Neural cell (in vitro differentiated cells): ENCODE measurements at regions not wholly inside any gene's neighbourhood (a gene's known extent, or its start where the extent isn't known, plus 50 kb on each side); places are given as distances from the start of the nearest gene placed in this dataset.

Source experiments
- H2AFZ ChIP-seq: fragments of 200-600, 300-800 bp; sonication (generic), shearing (Covaris generic); 2 replicates; pipeline ENCODE4 v1.6.0; 2014; ENCODE audit warnings: low read depth, mild to moderate bottlenecking, antibody characterized with exemption, low read length, moderate library complexity
- H3F3A ChIP-seq: fragments of 200-600 bp; shearing (Covaris generic); 2 replicates; pipeline ENCODE4 v1.6.1; 2016; ENCODE audit warnings: mild to moderate bottlenecking, moderate library complexity, mixed read lengths, antibody characterized with exemption, low read length; ENCODE audit not compliant: insufficient read depth, poor library complexity, severe bottlenecking
- H3K27ac ChIP-seq: fragments of 200-600, 300-800 bp; sonication (generic), shearing (Covaris generic); 2 replicates; pipeline ENCODE4 v1.5.1; 2014; ENCODE audit warnings: mild to moderate bottlenecking, low read length, moderate library complexity
- H3K27me3 ChIP-seq: fragments of 300-800, 200-600 bp; sonication (generic), shearing (Covaris generic); 2 replicates; pipeline ENCODE4 v1.6.0; 2014; ENCODE audit warnings: mild to moderate bottlenecking, low read depth, low read length, moderate library complexity; ENCODE audit not compliant: insufficient read depth
- H3K36me3 ChIP-seq: fragments of 300-800, 200-600 bp; sonication (generic), shearing (Covaris generic); 2 replicates; pipeline ENCODE4 v1.5.1; 2014; ENCODE audit warnings: mild to moderate bottlenecking, antibody characterized with exemption, low read length, moderate library complexity; ENCODE audit not compliant: insufficient read depth
- H3K4me2 ChIP-seq: fragments of 300-800, 200-600 bp; sonication (generic), shearing (Covaris generic); 2 replicates; pipeline ENCODE4 v1.6.0; 2014; ENCODE audit warnings: mild to moderate bottlenecking, low read length
- H3K4me3 ChIP-seq: fragments of 300-800, 200-600 bp; sonication (generic), shearing (Covaris generic); 2 replicates; pipeline ENCODE4 v1.5.1; 2014; ENCODE audit warnings: mild to moderate bottlenecking, low read length, moderate library complexity
- H3K79me2 ChIP-seq: fragments of 200-600 bp; shearing (Covaris generic); replicated peaks from 2 replicates; pipeline ENCODE4 v1.6.0; 2014; ENCODE audit warnings: mild to moderate bottlenecking, low read length, moderate library complexity; ENCODE audit not compliant: insufficient read depth
- H3K9ac ChIP-seq: fragments of 300-800, 200-600 bp; sonication (generic), shearing (Covaris generic); 2 replicates; pipeline ENCODE4 v1.6.1; 2016; ENCODE audit warnings: mild to moderate bottlenecking, low read length, mixed read lengths
- H3K9me2 ChIP-seq: fragments of 200-600 bp; shearing (Covaris generic); 2 replicates; pipeline ENCODE4 v1.6.1; 2016; ENCODE audit warnings: mild to moderate bottlenecking, low read length, mixed read lengths; ENCODE audit not compliant: insufficient read depth
- H3K9me3 ChIP-seq: fragments of 200-600, 300-800 bp; sonication (generic), shearing (Covaris generic); 2 replicates; pipeline ENCODE4 v1.6.1; 2016; ENCODE audit warnings: mild to moderate bottlenecking, mixed run types, low read length, moderate library complexity, mixed read lengths
- H4K20me1 ChIP-seq: fragments of 200-600 bp; shearing (Covaris generic); 2 replicates; pipeline ENCODE4 v1.6.1; 2016; ENCODE audit warnings: mild to moderate bottlenecking, mixed run types; ENCODE audit not compliant: insufficient read depth
- CTCF ChIP-seq: fragments of 450-650 bp; IDR thresholded peaks from 2 replicates; pipeline ENCODE4 v1.5.1; 2014; ENCODE audit warnings: antibody characterized with exemption, mild to moderate bottlenecking, moderate library complexity; ENCODE audit not compliant: poor library complexity, severe bottlenecking
- EP300 ChIP-seq: fragments of 450-650 bp; conservative IDR thresholded peaks from 2 replicates; pipeline ENCODE4 v1.6.1; 2014; ENCODE audit warnings: antibody characterized with exemption, mild to moderate bottlenecking, moderate library complexity; ENCODE audit not compliant: poor library complexity, severe bottlenecking
- EZH2 ChIP-seq: fragments of 200-600, 300-800 bp; shearing (Covaris generic), sonication (generic); IDR thresholded peaks from 2 replicates; pipeline ENCODE4 v1.6.1; 2014; ENCODE audit warnings: antibody characterized with exemption, low read length, borderline replicate concordance, mild to moderate bottlenecking; ENCODE audit not compliant: insufficient read depth, poor library complexity, severe bottlenecking
- MXI1 ChIP-seq: fragments of 450-650 bp; conservative IDR thresholded peaks from 2 replicates; pipeline ENCODE4 v1.6.1; 2014; ENCODE audit warnings: antibody characterized with exemption, mild to moderate bottlenecking; ENCODE audit not compliant: poor library complexity, severe bottlenecking
- POLR2AphosphoS5 ChIP-seq: IDR thresholded peaks from 2 replicates; pipeline ENCODE4 v1.6.1; 2012
- RAD21 ChIP-seq: fragments of 450-650 bp; conservative IDR thresholded peaks from 2 replicates; pipeline ENCODE4 v1.6.1; 2014; ENCODE audit warnings: antibody characterized with exemption, mild to moderate bottlenecking, moderate library complexity
- REST ChIP-seq: IDR thresholded peaks from 2 replicates; pipeline ENCODE4 v1.6.1; 2012; ENCODE audit warnings: borderline replicate concordance
- SMC3 ChIP-seq: fragments of 450-650 bp; conservative IDR thresholded peaks from 2 replicates; pipeline ENCODE4 v1.6.1; 2014; ENCODE audit warnings: antibody characterized with exemption, mild to moderate bottlenecking, moderate library complexity; ENCODE audit not compliant: poor library complexity
- TAF1 ChIP-seq: IDR thresholded peaks from 2 replicates; pipeline ENCODE4 v1.6.1; 2012; ENCODE audit warnings: low read depth

DNA sequence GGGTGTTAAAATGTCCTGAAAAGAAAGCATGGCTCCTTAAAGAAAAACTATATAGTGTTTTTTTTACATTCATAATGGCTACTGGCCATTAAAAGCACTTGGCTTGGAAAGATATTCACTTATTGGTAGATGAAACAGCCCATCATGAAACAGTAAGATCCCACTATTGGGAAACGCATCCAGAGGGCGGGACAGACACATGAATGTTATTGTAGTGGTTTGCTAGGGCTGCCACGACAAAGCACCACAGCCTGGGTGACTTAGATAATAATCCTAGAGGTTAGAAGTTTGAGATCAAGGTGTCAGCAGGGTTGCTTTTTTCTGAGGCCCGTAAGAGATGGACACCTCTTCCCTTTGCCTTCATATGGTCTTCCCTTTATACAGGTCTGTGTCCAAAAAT lies 139.4 kb upstream of the ANKH start:
- H3K9me3 ChIP-seq: no peaks in the 10 kb centered on the region
- H2AFZ ChIP-seq: no peak overlapping the region
- H3K79me2 ChIP-seq: no peaks in the 10 kb centered on the region
- H3K27ac ChIP-seq: no peak overlapping the region
- H3K9ac ChIP-seq: no peak overlapping the region
- no peaks in the 10 kb centered on the region for H3F3A ChIP-seq
- no peaks in the 10 kb centered on the region for H4K20me1 ChIP-seq
- no peak overlapping the region for H3K4me2 ChIP-seq
- TF ChIP-seq MXI1 (no peak), RAD21 (no peak), SMC3 (no peak), POLR2AphosphoS5 (no peak), EP300 (no peak), EZH2 (no peak), REST (no peak), CTCF (no peak), TAF1 (no peak)
- H3K27me3 ChIP-seq: no peaks in the 10 kb centered on the region
- no peaks in the 10 kb centered on the region for H3K36me3 ChIP-seq
- no peaks in the 10 kb centered on the region for H3K9me2 ChIP-seq
- no peak overlapping the region for H3K4me3 ChIP-seq

GRCh38 chr5:15009420-15009819 lies 137.8 kb upstream of the ANKH start:
- H3K27ac ChIP-seq: no peak overlapping the region
- H3K36me3 ChIP-seq: no peaks in the 10 kb centered on the region
- H4K20me1 ChIP-seq: no peaks in the 10 kb centered on the region
- no peaks in the 10 kb centered on the region for H3F3A ChIP-seq
- no peak for TF ChIP-seq MXI1
- no peak for TF ChIP-seq EZH2
- no peak for TF ChIP-seq TAF1
- TF ChIP-seq EP300: no peak
- no peak for TF ChIP-seq REST
- no peak for TF ChIP-seq POLR2AphosphoS5
- TF ChIP-seq SMC3: no peak
- no peak for TF ChIP-seq RAD21
- TF ChIP-seq CTCF: no peak
- H3K9ac ChIP-seq: no peak overlapping the region
- no peak overlapping the region for H2AFZ ChIP-seq
- no peaks in the 10 kb centered on the region for H3K79me2 ChIP-seq
- no peaks in the 10 kb centered on the region for H3K9me2 ChIP-seq
- no peaks in the 10 kb centered on the region for H3K9me3 ChIP-seq
- H3K4me2 ChIP-seq: no peak overlapping the region
- no peak overlapping the region for H3K4me3 ChIP-seq
- H3K27me3 ChIP-seq: no peaks in the 10 kb centered on the region
